Lower leg skin (tissue), 3 donors: ENCODE measurements at regions not wholly inside any gene's neighbourhood (a gene's known extent, or its start where the extent isn't known, plus 50 kb on each side); places are given as distances from the start of the nearest gene placed in this dataset.

Source experiments
- POLR2A ChIP-seq, 2 donors: fragments of 450-650 bp; IDR thresholded peaks; one replicate each; pipeline ENCODE4 v1.6.1; 2016 to 2017; ENCODE audit warnings: antibody characterized with exemption in 2 of 2, mild to moderate bottlenecking in 1 of 2, moderate library complexity in 1 of 2
- TF ChIP-seq, protein P1 (sequence below), 3 donors: fragments of 450-650 bp; IDR thresholded peaks; one replicate each; pipeline ENCODE4 v1.5.1; 2016; ENCODE audit warnings: antibody characterized with exemption in 3 of 3, mild to moderate bottlenecking in 3 of 3, moderate library complexity in 2 of 3

- TF ChIP-seq, protein P1, sequence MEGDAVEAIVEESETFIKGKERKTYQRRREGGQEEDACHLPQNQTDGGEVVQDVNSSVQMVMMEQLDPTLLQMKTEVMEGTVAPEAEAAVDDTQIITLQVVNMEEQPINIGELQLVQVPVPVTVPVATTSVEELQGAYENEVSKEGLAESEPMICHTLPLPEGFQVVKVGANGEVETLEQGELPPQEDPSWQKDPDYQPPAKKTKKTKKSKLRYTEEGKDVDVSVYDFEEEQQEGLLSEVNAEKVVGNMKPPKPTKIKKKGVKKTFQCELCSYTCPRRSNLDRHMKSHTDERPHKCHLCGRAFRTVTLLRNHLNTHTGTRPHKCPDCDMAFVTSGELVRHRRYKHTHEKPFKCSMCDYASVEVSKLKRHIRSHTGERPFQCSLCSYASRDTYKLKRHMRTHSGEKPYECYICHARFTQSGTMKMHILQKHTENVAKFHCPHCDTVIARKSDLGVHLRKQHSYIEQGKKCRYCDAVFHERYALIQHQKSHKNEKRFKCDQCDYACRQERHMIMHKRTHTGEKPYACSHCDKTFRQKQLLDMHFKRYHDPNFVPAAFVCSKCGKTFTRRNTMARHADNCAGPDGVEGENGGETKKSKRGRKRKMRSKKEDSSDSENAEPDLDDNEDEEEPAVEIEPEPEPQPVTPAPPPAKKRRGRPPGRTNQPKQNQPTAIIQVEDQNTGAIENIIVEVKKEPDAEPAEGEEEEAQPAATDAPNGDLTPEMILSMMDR (IDR thresholded peaks at IDR 0.05), result no peak
- no peak for TF ChIP-seq POLR2A (IDR thresholded peaks at IDR 0.05)
These were observed 58.0 kb upstream of the IL6 start for GRCh38 chr7:22668971-22669401.
